SU-DHL-6 (cell line): ENCODE measurements at regions not wholly inside any gene's neighbourhood (a gene's known extent, or its start where the extent isn't known, plus 50 kb on each side); places are given as distances from the start of the nearest gene placed in this dataset.

Experiments used
- H2AFZ ChIP-seq: fragments of 200-600 bp; sonication (generic); 2 replicates; pipeline ENCODE4 v1.6.1; 2014; ENCODE audit warnings: low read depth, mild to moderate bottlenecking, moderate library complexity, mixed read lengths, antibody characterized with exemption, low read length; ENCODE audit not compliant: severe bottlenecking
- H3F3A ChIP-seq: fragments of 200-600 bp; shearing (Covaris generic); 2 replicates; pipeline ENCODE4 v1.6.0; 2016; ENCODE audit warnings: antibody characterized with exemption, mild to moderate bottlenecking; ENCODE audit not compliant: insufficient read depth
- H3K27ac ChIP-seq: fragments of 200-600 bp; sonication (generic); 2 replicates; pipeline ENCODE4 v1.5.1; 2016; ENCODE audit warnings: low read depth, mild to moderate bottlenecking, low read length, moderate library complexity, mixed read lengths
- H3K27me3 ChIP-seq: fragments of 200-600 bp; sonication (generic), shearing (Covaris generic); 2 replicates; pipeline ENCODE4 v1.6.0; 2014; ENCODE audit warnings: mild to moderate bottlenecking, low read length
- H3K36me3 ChIP-seq: fragments of 200-600 bp; sonication (generic); 2 replicates; pipeline ENCODE4 v1.6.1; 2014; ENCODE audit warnings: mild to moderate bottlenecking, low read length, mixed read lengths
- H3K4me2 ChIP-seq: fragments of 300-600, 200-600 bp; shearing (Covaris generic), sonication (generic); 2 replicates; pipeline ENCODE4 v1.6.0; 2014; ENCODE audit warnings: low read length, low read depth, mild to moderate bottlenecking; ENCODE audit not compliant: poor library complexity, severe bottlenecking
- H3K4me3 ChIP-seq: fragments of 200-600 bp; sonication (generic); 2 replicates; pipeline ENCODE4 v1.5.1; 2014; ENCODE audit warnings: antibody characterized with exemption, low read length, mild to moderate bottlenecking, mixed read lengths; ENCODE audit not compliant: insufficient read depth, poor library complexity, severe bottlenecking
- H3K79me2 ChIP-seq: fragments of 200-600 bp; sonication (generic); 2 replicates; pipeline ENCODE4 v1.6.1; 2014; ENCODE audit warnings: mild to moderate bottlenecking, low read length, moderate library complexity; ENCODE audit not compliant: insufficient read depth
- H3K9ac ChIP-seq: fragments of 200-600 bp; sonication (generic); 2 replicates; pipeline ENCODE4 v1.7.0; 2014; ENCODE audit warnings: mild to moderate bottlenecking, low read length
- H3K9me2 ChIP-seq: fragments of 200-600 bp; sonication (generic); replicated peaks from 2 replicates; pipeline ENCODE4 v1.6.1; 2014; ENCODE audit warnings: low read length; ENCODE audit not compliant: insufficient read depth
- H3K9me3 ChIP-seq: fragments of 200-600 bp; sonication (generic); 2 replicates; pipeline ENCODE4 v1.6.1; 2014; ENCODE audit warnings: low read length, mixed read lengths; ENCODE audit not compliant: insufficient read depth
- H4K20me1 ChIP-seq: fragments of 200-600 bp; sonication (generic); 2 replicates; pipeline ENCODE4 v1.6.1; 2014; ENCODE audit warnings: low read depth, mild to moderate bottlenecking, antibody characterized with exemption, low read length, moderate library complexity, mixed read lengths
- EZH2phosphoT487 ChIP-seq: fragments of 200-600 bp; sonication (generic), shearing (Covaris generic); conservative IDR thresholded peaks from 2 replicates; pipeline ENCODE4 v1.6.1; 2018; ENCODE audit warnings: mild to moderate bottlenecking, antibody characterized with exemption, low read length, moderate library complexity, mixed read lengths
- TF ChIP-seq, protein P1 (sequence below): fragments of 200-600 bp; sonication (generic); IDR thresholded peaks from one replicate; pipeline ENCODE4 v1.5.1; 2017; ENCODE audit warnings: antibody characterized with exemption, mild to moderate bottlenecking, low read length, moderate library complexity; ENCODE audit not compliant: insufficient read depth, poor library complexity, severe bottlenecking

DNA sequence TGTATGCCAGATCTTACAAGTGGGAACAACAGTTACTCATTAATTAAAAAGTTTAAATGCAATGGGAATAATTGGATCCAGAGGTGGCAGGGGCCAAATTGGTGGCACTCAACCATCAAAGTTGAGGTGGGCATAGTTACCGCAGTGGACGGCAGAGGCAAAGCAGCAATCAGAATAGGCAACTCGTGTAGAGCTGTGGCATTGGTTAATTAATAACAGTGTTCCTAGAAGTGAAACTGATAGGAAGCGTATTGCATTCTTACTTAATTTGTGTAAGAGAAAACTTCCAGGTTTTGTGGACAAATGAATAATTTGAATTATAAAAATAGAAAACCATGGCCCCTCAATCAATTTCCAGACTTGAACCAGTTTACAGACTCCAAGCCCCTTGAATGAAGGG lies 1068.2 kb upstream of the ACVR2A start:
- H3F3A ChIP-seq, result no peaks in the 10 kb centered on the region
- H2AFZ ChIP-seq, result no peak overlapping the region
- H3K27me3 ChIP-seq, result no peaks in the 10 kb centered on the region
- no peaks in the 10 kb centered on the region for H3K9me2 ChIP-seq
- no peaks in the 10 kb centered on the region for H3K79me2 ChIP-seq
- H3K4me3 ChIP-seq, result no peak overlapping the region
- no peak overlapping the region for H3K27ac ChIP-seq
- TF ChIP-seq, protein P1, sequence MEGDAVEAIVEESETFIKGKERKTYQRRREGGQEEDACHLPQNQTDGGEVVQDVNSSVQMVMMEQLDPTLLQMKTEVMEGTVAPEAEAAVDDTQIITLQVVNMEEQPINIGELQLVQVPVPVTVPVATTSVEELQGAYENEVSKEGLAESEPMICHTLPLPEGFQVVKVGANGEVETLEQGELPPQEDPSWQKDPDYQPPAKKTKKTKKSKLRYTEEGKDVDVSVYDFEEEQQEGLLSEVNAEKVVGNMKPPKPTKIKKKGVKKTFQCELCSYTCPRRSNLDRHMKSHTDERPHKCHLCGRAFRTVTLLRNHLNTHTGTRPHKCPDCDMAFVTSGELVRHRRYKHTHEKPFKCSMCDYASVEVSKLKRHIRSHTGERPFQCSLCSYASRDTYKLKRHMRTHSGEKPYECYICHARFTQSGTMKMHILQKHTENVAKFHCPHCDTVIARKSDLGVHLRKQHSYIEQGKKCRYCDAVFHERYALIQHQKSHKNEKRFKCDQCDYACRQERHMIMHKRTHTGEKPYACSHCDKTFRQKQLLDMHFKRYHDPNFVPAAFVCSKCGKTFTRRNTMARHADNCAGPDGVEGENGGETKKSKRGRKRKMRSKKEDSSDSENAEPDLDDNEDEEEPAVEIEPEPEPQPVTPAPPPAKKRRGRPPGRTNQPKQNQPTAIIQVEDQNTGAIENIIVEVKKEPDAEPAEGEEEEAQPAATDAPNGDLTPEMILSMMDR, result no peak
- no peak for TF ChIP-seq EZH2phosphoT487
- H3K36me3 ChIP-seq, result no peaks in the 10 kb centered on the region
- H4K20me1 ChIP-seq, result no peaks in the 10 kb centered on the region
- H3K9me3 ChIP-seq, result no peaks in the 10 kb centered on the region
- no peak overlapping the region for H3K9ac ChIP-seq
- H3K4me2 ChIP-seq, result no peak overlapping the region

GRCh38 chr2:146771531-146771930 lies 1073.3 kb upstream of the ACVR2A start:
- no peaks in the 10 kb centered on the region for H3K9me2 ChIP-seq
- no peaks in the 10 kb centered on the region for H3K9me3 ChIP-seq
- H3K9ac ChIP-seq, result no peak overlapping the region
- H3K4me2 ChIP-seq, result no peak overlapping the region
- no peak overlapping the region for H3K4me3 ChIP-seq
- no peaks in the 10 kb centered on the region for H3K27me3 ChIP-seq
- H3K36me3 ChIP-seq, result no peaks in the 10 kb centered on the region
- no peaks in the 10 kb centered on the region for H3F3A ChIP-seq
- TF ChIP-seq, protein P1, result no peak
- TF ChIP-seq EZH2phosphoT487, result no peak
- no peak overlapping the region for H2AFZ ChIP-seq
- no peaks in the 10 kb centered on the region for H4K20me1 ChIP-seq
- no peak overlapping the region for H3K27ac ChIP-seq
- H3K79me2 ChIP-seq, result no peaks in the 10 kb centered on the region

GRCh38 chr2:146764301-146764700 lies 1080.5 kb upstream of the ACVR2A start:
- Histone ChIP-seq H3K36me3 (no peaks in the 10 kb centered on the region), H3K9ac (no peak overlapping the region), H3K9me3 (no peaks in the 10 kb centered on the region), H3K79me2 (no peaks in the 10 kb centered on the region), H3K27me3 (no peaks in the 10 kb centered on the region), H3F3A (no peaks in the 10 kb centered on the region), H4K20me1 (no peaks in the 10 kb centered on the region), H3K27ac (no peak overlapping the region), H2AFZ (no peak overlapping the region), H3K9me2 (no peaks in the 10 kb centered on the region), H3K4me2 (no peak overlapping the region), H3K4me3 (no peak overlapping the region)
- TF ChIP-seq, protein P1, result no peak
- no peak for TF ChIP-seq EZH2phosphoT487
